OCI-M1 (cell line): ENCODE measurements at regions not wholly inside any gene's neighbourhood (a gene's known extent, or its start where the extent isn't known, plus 50 kb on each side); places are given as distances from the start of the nearest gene placed in this dataset.
A peak's percentile ranks its signal among the peaks of the same experiment; 100 is the strongest.

Source experiments
- DNase-seq: peaks from one replicate; lab custom pipeline; 2025; lab: John Stamatoyannopoulos, UW

DNA sequence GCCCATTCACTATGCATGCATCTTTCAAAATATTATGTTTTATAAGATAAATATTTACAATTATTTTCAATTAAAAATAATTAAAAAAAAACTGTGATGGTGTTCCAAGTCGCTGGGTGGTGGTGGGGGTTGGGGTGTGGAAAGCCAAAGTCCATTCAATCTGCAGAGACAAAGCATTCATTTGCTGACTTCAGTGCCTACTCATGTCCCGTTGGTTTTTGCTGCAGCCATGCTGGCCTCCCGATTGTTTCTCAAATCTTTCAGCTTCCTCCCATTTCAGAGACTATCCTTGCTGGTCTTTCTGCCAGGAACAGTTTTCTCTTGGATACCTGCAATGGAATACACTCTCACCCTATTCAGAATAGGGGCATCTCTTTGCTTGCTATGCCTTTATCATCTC, 331.5 kb upstream of the NOVA1 start:
- DNase-seq, result no peak

DNA sequence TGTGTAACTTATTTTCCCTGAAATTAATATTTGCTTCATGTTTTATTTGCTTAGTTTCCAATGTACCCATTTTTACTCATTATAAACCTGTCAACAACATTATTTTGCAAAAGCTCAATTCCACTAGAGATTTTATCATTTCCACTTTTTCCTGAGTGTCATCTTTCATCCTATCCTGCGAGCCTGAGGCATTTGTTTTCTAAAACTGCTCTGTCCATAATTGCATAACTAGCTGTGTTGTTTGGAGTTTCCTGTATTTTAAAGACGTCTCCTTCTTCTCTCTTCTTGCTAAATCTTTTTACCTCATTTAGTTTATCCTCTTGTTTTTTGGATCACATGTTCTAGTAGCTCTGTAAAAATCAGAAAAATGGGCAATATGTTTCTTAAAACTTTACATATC, 332.7 kb upstream of the NOVA1 start:
- DNase-seq, result no peak

DNA sequence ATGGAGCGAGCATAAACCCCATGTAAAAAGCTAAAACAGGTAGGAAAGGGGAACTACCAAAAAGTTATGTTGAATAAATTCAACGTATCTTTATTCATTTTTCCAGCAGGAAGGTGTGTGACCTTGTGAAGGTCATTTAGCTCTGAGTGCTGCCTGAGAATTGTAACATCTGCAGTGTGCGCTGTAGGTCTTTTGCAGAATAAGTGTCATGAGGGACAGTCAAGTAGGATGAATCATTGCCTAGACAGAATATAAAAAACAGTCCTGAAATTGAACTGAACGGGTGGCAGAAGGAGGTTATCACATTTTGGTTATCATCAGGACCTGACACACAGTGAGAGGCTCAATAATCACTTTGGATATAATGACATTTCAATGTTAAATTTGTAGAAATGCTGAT, 334.8 kb upstream of the NOVA1 start:
- no peak for DNase-seq

GRCh38 chr14:26933431-26933830, 335.6 kb upstream of the NOVA1 start:
- DNase-seq, result no peak

GRCh38 chr14:26934151-26934550, 336.3 kb upstream of the NOVA1 start:
- no peak for DNase-seq

DNA sequence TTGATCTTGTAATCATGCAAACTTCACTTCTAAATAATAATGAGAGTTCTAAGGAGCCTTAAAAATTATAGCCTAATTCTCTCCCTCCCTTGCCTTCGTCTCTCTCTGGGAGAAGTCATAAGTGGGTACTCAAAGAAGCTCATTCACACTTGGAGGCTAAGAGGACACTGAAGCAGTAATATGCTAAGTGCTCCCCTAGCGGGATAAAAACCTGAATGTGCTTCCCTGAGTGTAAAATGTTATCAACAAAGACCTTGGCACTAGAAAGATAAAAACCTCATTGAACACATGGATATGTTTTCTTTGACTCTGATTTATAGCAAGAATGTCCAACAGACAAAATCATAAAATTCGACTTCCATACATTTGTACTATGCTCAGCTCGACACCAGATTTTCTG, 337.9 kb upstream of the NOVA1 start:
- no peak for DNase-seq

DNA sequence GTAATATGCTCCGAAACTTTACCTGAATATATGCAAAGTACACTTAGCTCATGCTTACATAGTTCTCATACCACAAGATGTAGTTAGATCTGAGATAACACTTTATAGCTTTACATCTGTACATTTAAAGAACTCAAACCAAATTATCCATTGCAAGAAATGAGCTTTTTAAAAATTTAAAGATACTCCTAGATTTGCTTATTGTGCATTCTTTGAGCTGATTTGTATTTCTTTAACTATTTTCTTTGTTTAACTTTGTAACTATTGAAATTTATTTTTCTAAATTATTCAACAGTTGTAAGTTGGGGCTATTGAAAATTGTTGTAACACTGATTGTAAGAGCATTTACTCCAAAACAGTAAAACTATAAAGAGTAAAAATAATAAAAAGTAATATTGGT, 340.2 kb upstream of the NOVA1 start:
- no peak for DNase-seq

GRCh38 chr14:26939755-26940154, 341.9 kb upstream of the NOVA1 start:
- DNase-seq, result no peak

DNA sequence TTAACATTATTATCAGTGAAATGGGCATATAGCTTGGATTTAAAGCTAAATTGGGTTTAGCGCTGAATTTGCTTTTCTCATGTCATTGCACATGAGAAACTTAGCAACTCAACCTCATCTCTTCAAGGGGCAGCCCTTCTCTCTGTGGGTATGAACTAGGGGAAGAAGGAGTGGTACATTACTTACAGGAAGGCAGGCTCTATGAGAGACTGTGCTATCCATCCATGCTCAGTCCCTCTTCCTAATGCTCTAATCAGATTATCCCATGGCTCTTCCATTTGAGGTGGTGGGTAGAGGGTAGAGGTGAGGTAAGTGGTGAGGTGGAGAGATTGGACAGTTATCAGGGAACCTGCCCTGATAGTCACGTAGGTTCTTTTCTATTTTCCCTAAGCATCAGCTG, 343.7 kb upstream of the NOVA1 start:
- DNase-seq, result no peak

- no peak for DNase-seq
Observed at GRCh38 chr14:26947265-26947664, 349.4 kb upstream of the NOVA1 start.

DNA sequence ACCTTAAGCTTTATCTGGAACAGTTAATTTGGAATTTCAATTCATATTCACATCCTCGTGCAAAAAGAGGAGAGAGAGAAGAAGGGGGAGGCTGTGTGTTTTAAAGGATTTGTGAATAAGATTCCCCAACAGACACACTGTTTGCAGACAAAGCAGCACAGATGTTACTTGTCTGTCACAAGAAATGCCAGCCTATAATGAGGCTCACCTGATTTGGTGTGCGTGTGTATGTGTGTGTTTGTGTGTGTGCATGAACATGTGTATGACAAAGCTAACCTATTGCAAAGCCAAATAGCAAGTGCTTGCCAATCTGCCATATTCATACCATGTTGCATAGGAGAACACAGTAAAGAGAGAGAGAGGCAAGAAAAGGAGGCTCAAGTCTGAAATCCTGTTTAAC, 361.6 kb upstream of the NOVA1 start:
- DNase-seq, result no peak

DNA sequence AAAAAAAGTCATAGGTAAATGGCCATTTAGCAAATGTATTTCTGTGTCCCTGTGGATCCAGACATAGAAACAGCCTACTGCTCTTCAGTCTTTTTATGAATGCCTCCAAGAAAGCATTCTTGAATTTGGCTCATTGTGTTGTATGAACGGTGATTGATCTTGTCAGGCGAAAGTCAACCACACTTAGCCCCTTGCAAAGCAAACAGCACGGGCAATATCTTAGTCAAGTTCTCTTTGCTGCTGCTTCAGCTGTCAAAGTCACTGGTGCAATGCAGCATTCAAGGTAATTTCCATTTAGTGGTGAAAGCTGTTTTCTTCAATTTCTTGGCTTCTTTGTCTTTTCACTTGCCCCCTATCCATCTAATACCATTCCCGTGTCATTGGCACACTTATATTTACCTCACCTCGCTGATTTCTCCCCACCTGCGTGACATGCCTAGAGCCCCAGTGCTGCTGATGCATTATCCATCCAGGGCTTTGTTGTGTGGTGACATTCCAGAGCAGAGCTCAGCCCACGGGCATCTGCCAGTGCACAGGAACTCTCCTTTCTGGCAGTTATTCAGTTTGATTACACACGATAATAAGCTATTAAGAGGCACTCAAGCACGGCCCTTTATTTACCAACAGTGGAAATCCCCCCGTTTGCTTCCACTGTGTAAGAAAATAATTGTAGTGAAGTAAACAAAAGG, 362.3 kb upstream of the NOVA1 start:
- no peak for DNase-seq

DNA sequence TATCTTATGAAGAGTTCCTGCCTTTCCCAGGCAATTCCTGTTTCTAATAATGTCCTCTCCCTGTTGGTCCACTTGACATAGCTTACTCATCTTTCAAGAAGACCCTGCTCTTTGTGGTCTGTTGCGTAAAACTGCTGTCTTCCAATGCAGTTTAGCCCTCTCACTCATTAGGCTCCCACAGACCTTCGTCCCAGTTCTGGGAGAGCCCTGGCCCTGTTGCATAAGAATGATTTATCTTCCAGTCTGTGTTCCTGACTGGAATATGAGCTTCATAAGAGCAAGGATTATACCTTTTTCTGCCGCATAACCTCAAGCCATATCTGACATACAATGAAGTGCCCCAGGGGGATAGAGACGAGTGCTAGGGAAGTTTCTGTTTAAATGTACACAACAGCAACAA, 365.9 kb upstream of the NOVA1 start:
- DNase-seq, result no peak

DNA sequence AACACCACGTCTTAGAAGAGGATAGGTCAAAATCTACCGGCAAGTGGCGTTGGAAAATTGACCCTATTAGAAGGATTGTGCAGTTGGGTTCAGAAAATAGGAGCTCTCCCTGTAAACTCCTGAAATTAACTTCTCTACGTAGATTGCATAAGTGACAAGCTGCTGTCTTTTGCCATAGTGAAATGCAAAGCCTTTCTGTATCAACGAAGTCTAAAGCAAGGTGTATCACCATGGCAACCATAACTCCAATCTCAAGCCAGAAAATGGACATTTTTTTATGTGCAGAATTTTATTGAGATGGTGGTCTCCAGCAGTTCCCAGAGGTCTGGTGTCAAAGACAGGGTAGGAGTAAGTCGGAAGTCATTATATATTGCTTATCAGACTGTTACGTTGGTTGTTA, 367.7 kb upstream of the NOVA1 start:
- DNase-seq, result no peak

DNA sequence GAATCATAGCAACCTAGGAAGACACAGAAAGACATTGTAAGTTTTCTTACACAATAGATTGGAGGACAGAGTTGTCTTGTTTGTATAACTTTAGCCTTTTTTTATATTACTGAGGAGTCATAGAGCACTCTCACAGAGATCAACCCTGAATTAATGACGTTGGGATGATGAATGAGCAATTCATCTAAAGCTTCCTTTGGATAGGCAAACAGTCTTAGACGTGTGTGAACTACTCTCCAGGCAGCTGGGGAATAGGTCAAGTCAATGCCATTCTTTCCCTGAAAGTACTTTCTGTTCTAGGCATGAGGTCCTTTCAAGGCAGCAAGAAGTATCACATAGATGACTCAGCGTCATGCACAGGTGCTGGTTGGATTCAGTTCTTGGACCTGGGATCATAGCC, 369.1 kb upstream of the NOVA1 start:
- no peak for DNase-seq

- DNase-seq, result no peak
Observed at GRCh38 chr14:26974965-26975364, 377.1 kb upstream of the NOVA1 start.

DNA sequence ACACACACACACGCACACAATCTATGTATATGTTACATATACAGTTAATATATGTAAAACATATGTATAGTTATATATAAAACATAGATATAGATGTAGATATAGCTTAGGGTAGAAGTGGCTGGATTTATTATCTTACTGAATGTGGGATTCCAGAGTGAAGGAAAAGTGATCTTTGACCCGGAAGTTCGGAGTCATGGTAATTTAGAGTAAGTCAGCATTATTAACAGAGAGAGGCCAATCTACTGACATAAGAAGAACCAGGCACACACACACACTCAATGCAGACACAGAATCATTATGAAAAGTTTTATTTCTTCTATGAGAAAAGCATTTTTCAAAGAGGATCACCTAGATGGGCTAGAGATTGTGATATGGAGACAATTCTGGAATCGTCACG, 384.2 kb upstream of the NOVA1 start:
- no peak for DNase-seq

- peak; percentile 68 for DNase-seq
Observed at GRCh38 chr14:26984311-26985177, 386.7 kb upstream of the NOVA1 start.

DNA sequence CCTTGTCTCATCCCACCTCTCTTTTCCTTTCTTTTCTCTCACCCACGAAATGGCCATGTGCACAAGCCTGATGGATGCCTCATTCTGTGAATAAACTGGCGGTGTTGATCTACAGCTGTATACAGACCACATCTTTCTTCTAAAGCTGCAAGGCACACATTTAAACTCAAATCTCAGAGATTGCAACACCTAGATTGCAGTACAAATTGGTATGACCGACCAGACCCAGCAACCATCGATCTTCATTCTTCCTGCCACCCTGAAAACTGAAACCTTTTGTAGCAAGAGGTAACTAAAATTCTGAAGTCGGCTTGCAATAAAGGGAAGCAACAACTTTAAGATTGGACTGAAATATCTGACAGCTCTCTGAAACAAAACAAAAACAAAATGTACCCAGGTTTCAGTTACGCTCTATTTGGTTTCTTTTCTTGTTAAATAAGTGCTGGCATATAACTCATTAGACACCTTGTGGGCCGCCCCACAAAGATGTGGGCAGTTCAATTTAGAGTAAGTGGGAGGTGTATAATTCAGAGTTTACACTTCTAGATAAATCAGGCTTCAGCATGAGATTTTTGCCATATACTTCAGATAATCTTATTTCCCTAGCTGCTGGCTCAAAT, 390.0 kb upstream of the NOVA1 start:
- DNase-seq, result no peak

DNA sequence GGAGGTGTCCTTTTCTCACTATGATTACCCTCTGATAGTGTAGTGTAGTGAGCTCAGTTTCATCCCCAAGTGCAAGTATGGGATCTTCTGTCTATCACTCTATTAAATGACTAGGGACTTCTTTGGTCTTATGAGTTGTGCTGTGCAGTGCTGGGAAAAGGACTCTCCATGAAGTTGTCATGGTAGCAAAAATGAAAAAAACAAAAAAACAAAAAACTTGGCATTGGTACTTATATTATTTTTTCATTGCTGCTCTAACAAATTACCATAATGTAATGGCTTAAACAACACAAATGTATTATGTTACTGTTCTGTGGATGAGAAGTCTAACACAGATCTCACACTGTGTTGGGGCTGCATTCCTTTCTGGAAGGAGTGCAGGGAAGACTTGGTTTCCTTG, 393.1 kb upstream of the NOVA1 start:
- DNase-seq, result no peak

GRCh38 chr14:26992403-26993115, 394.7 kb upstream of the NOVA1 start:
- peak; percentile 7 for DNase-seq

DNA sequence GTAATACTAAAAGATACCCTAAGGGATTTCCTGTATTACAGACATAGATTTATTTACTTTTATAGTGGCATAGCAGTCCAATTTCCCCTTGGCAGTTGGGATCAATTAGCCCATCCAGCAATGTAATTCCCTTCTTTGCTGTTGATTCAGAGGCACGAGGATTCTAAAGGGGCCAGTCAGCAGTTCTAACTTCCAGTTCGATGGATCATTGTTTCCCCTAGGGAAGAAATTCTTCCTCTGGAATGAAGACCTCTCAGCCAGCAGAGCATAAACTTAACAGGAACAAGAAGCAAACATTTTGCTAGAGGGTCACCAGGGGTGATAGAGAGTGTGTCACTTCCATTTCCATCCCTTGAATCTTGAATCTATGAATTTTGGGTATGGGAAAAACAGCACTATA, 395.7 kb upstream of the NOVA1 start:
- no peak for DNase-seq

DNA sequence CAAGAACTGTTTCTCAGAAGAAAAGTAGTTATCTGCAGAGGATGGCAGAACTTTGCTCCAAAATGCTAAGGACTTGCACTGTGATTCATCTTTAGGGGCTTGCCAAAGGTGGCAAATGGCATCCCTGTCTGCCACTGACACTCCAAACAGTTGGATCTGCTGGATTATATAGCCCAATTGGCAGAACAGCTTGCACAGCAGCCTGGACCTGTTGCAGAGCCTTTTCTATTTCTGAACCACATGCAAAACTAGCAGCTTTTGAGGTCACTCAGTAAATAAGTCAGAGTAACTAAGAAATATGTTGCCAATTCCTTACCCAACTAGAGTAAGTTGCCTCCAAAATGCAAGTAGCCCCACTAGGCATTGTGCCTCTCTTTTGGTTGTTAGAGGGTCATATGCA, 397.5 kb upstream of the NOVA1 start:
- no peak for DNase-seq
